B cell (primary cell): ENCODE measurements at regions not wholly inside any gene's neighbourhood (a gene's known extent, or its start where the extent isn't known, plus 50 kb on each side); places are given as distances from the start of the nearest gene placed in this dataset.

Experiments
- CTCF ChIP-seq: fragments of 200-600 bp; IDR thresholded peaks from one replicate; pipeline ENCODE4 v1.8.0; 2022; ENCODE audit warnings: antibody characterized with exemption, mild to moderate bottlenecking
- EZH2 ChIP-seq: IDR thresholded peaks from 2 replicates; pipeline ENCODE4 v1.6.1; 2012; ENCODE audit warnings: borderline replicate concordance, low read depth, mild to moderate bottlenecking, moderate library complexity, low read length; ENCODE audit not compliant: insufficient read depth, poor library complexity, severe bottlenecking

GRCh38 chr5:2096887-2097505 is 214.3 kb upstream of the IRX4 start:
- TF ChIP-seq CTCF, result no peak
- no peak for TF ChIP-seq EZH2
